ENCODE measurements at regions not wholly inside any gene's neighbourhood (a gene's known extent, or its start where the extent isn't known, plus 50 kb on each side); places are given as distances from the start of the nearest gene placed in this dataset.

GRCh38 chr7:29619111-29619510 lies 55.5 kb downstream of the PRR15 start:
- H3K4me3 ChIP-seq: no peak overlapping the region
- H3K36me3 ChIP-seq: no peaks in the 10 kb centered on the region
- H3K9me3 ChIP-seq: no peaks in the 10 kb centered on the region
- no peak for DNase-seq
- no peak overlapping the region for H3K27ac ChIP-seq
- no peaks in the 10 kb centered on the region for H3K4me1 ChIP-seq
- no peaks in the 10 kb centered on the region for H3K27me3 ChIP-seq
- TF ChIP-seq CTCF (IDR thresholded peaks at IDR 0.05): no peak
- no peak overlapping the region for H3K9ac ChIP-seq (ENCODE audit: low read depth in 2 of 2, low read length in 2 of 2)
- intact Hi-C loops (cut with DNase I): no loop called here

- intact Hi-C loops (cut with DNase I): no loop called here
- no peak for DNase-seq
- TF ChIP-seq CTCF (IDR thresholded peaks at IDR 0.05): no peak
- no peaks in the 10 kb centered on the region for H3K9me3 ChIP-seq
- H3K4me1 ChIP-seq: no peaks in the 10 kb centered on the region
- no peak overlapping the region for H3K27ac ChIP-seq
- H3K9ac ChIP-seq (ENCODE audit: low read depth in 2 of 2, low read length in 2 of 2): no peak overlapping the region
- no peak overlapping the region for H3K4me3 ChIP-seq
- H3K27me3 ChIP-seq: no peaks in the 10 kb centered on the region
- H3K36me3 ChIP-seq: no peaks in the 10 kb centered on the region
These were observed 56.4 kb downstream of the PRR15 start for GRCh38 chr7:29619848-29620555.

GRCh38 chr7:29620556-29620930 lies 56.9 kb downstream of the PRR15 start:
- no peak overlapping the region for H3K9ac ChIP-seq (ENCODE audit: low read depth in 2 of 2, low read length in 2 of 2)
- intact Hi-C loops (cut with DNase I): no loop called here

GRCh38 chr7:29622335-29623265 lies 59.0 kb downstream of the PRR15 start:
- no peak overlapping the region for H3K27ac ChIP-seq
- no peaks in the 10 kb centered on the region for H3K4me1 ChIP-seq
- TF ChIP-seq CTCF (IDR thresholded peaks at IDR 0.05): no peak
- H3K4me3 ChIP-seq: no peak overlapping the region
- H3K36me3 ChIP-seq: no peaks in the 10 kb centered on the region
- no peak for DNase-seq
- no peaks in the 10 kb centered on the region for H3K9me3 ChIP-seq
- H3K27me3 ChIP-seq: no peaks in the 10 kb centered on the region
- H3K9ac ChIP-seq (ENCODE audit: low read depth in 2 of 2, low read length in 2 of 2): no peak overlapping the region
- intact Hi-C loops (cut with DNase I): no loop called here

More at GRCh38 chr7:29620556-29620930, 56.9 kb downstream of the PRR15 start:
- H3K4me3 ChIP-seq: no peak overlapping the region
- no peak overlapping the region for H3K27ac ChIP-seq
- no peaks in the 10 kb centered on the region for H3K36me3 ChIP-seq
- TF ChIP-seq CTCF (IDR thresholded peaks at IDR 0.05): no peak
- H3K27me3 ChIP-seq: no peaks in the 10 kb centered on the region
- H3K4me1 ChIP-seq: no peaks in the 10 kb centered on the region
- H3K9me3 ChIP-seq: no peaks in the 10 kb centered on the region
- DNase-seq: no peak

- intact Hi-C loops (cut with DNase I): no loop called here
- Histone ChIP-seq H3K36me3 (no peaks in the 10 kb centered on the region), H3K9ac (ENCODE audit: low read depth in 2 of 2, low read length in 2 of 2) (no peak overlapping the region), H3K27ac (no peak overlapping the region), H3K27me3 (no peaks in the 10 kb centered on the region), H3K4me1 (no peaks in the 10 kb centered on the region), H3K4me3 (no peak overlapping the region), H3K9me3 (no peaks in the 10 kb centered on the region)
- TF ChIP-seq CTCF (IDR thresholded peaks at IDR 0.05): no peak
- no peak for DNase-seq
These were observed 60.3 kb downstream of the PRR15 start for GRCh38 chr7:29623973-29624372.
